Stimulated activated effector memory CD8-positive, alpha-beta T cell treated with anti-CD3 and anti-CD28 coated beads, Interleukin-12 subunit alpha, Interleukin-12 subunit beta, amount 100 ng/mL, for 72 hours (primary cell): ENCODE measurements at regions not wholly inside any gene's neighbourhood (a gene's known extent, or its start where the extent isn't known, plus 50 kb on each side); places are given as distances from the start of the nearest gene placed in this dataset.

Experiments used
- ATAC-seq: fragments of 150-1000 bp; cut with Tn5 transposase; 2 replicates; pipeline ENCODE4 v1.10.0; 2021
- DNase-seq, 2 donors: peaks; one replicate each; pipeline ENCODE4 v3.0.0; 2021 to 2022; ENCODE audit warnings: low spot score in 2 of 2
- H3K27ac Mint-ChIP-seq: one replicate; pipeline ENCODE4 v1.8.0; 2022; ENCODE audit warnings: mild to moderate bottlenecking, mixed read lengths
- H3K36me3 Mint-ChIP-seq: one replicate; pipeline ENCODE4 v1.8.0; 2022; ENCODE audit warnings: mild to moderate bottlenecking, mixed read lengths
- H3K4me1 Mint-ChIP-seq: one replicate; pipeline ENCODE4 v1.8.0; 2022; ENCODE audit warnings: mixed read lengths
- H3K4me3 Mint-ChIP-seq: one replicate; pipeline ENCODE4 v1.8.0; 2022; ENCODE audit warnings: mild to moderate bottlenecking, mixed read lengths
- H3K9me3 Mint-ChIP-seq: one replicate; pipeline ENCODE4 v1.8.0; 2022; ENCODE audit warnings: mixed read lengths

DNA sequence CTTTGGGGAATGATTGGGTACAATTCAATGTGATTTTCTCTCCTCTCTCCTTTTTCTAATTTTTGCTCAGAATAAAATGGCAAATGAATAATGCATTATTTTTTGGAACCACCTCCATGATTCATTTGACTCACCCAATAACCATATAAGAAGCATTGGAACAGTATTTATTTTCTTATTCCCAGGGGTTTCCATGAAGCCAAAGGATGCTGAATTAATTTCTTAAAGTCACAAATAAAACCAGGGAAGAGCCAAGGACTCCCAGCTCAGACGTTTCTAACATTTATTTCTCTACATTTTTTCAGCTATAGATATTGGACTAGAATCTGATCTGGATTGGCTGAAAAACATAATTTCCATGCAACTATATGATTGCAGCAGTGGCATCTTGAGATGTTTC lies 735.2 kb upstream of the ANKRD30A start:
- no peaks in the 10 kb centered on the region for H3K36me3 Mint-ChIP-seq
- H3K9me3 Mint-ChIP-seq, result peaks cover 8% of the 10 kb centered on the region
- DNase-seq (no peak), ATAC-seq (no peak)
- no peak overlapping the region for H3K27ac Mint-ChIP-seq
- H3K4me3 Mint-ChIP-seq, result no peak overlapping the region
- H3K4me1 Mint-ChIP-seq, result no peaks in the 10 kb centered on the region

- Mint-ChIP-seq H3K4me1 (no peaks in the 10 kb centered on the region), H3K27ac (no peak overlapping the region)
- DNase-seq, result no peak
Measured at GRCh38 chr10:36388166-36388565, 737.2 kb upstream of the ANKRD30A start.

DNA sequence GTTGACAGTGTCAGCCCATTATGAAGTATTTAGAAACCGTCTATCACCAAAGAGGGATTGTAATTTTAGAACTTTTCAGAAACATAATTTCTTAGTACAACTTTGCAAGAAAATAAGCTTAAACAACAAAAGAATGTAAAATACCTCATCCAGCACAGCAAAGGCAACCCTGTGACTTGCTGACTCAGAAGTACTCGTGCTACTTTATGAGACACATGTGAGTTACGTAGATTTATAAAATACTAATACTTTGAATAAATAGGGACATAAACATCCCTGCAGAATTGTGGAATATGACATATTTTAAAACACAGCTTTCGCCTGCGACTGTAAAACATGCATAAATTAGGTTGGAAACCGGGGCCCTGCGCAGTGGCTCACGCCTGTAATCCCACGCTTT lies 739.7 kb upstream of the ANKRD30A start:
- no peak overlapping the region for H3K27ac Mint-ChIP-seq
- peaks cover 6% of the 10 kb centered on the region for H3K9me3 Mint-ChIP-seq
- ATAC-seq (no peak), DNase-seq (no peak)
- H3K4me3 Mint-ChIP-seq, result no peak overlapping the region
- H3K36me3 Mint-ChIP-seq, result no peaks in the 10 kb centered on the region
- H3K4me1 Mint-ChIP-seq, result no peaks in the 10 kb centered on the region

More at GRCh38 chr10:36388166-36388565, 737.2 kb upstream of the ANKRD30A start:
- H3K9me3 Mint-ChIP-seq, result peaks cover 6% of the 10 kb centered on the region
- no peak for ATAC-seq
- no peaks in the 10 kb centered on the region for H3K36me3 Mint-ChIP-seq
- no peak overlapping the region for H3K4me3 Mint-ChIP-seq

GRCh38 chr10:36383349-36383748 lies 741.3 kb upstream of the FZD8 start:
- Mint-ChIP-seq H3K4me1 (no peaks in the 10 kb centered on the region), H3K36me3 (no peaks in the 10 kb centered on the region), H3K27ac (no peak overlapping the region), H3K9me3 (peaks cover 2% of the 10 kb centered on the region), H3K4me3 (no peak overlapping the region)
- ATAC-seq, result no peak
- DNase-seq, result no peak

DNA sequence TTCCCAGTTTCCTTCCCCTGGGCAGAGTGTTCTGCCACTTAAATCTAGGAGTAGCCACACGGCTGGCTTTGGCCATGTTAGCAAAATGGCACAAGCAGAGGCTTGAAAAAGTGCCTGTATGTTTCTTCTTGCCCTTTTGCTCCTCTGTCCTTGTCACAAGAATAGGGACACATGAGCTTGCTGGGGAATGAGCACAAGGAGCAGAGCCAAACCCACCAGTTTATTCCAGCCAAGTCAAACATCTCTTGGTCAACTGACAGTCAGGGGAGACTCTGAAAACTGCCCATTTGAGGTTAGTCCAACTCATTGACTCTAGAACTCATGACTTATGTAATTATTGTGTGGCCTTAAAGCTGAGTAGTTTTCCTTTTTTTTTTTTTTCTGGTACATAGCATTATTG lies 739.7 kb upstream of the FZD8 start:
- ATAC-seq, result no peak
- Mint-ChIP-seq H3K4me3 (no peak overlapping the region), H3K27ac (no peak overlapping the region), H3K36me3 (no peaks in the 10 kb centered on the region), H3K9me3 (peaks cover 5% of the 10 kb centered on the region), H3K4me1 (no peaks in the 10 kb centered on the region)
- DNase-seq, result no peak

DNA sequence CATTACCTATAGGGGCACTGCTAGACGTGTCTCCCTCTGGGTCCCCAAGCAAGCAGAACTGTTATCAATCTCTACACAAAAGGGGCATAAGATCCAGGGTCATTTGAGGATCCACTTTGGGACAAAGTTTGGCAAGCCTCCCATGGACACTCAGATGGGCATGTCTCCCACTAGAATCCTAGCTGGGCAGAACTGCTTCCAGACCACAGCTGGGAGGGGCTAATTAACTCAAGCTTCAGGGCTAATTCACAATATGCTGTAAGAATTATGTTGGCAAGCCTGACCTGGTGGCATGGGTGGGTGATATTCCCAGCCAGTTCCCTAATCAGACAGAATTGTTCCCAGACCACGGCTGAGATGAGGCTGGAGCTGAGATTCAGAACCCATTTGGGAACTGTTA lies 738.4 kb upstream of the FZD8 start:
- ATAC-seq (no peak), DNase-seq (no peak)
- no peaks in the 10 kb centered on the region for H3K36me3 Mint-ChIP-seq
- H3K4me3 Mint-ChIP-seq, result no peak overlapping the region
- H3K27ac Mint-ChIP-seq, result no peak overlapping the region
- H3K9me3 Mint-ChIP-seq, result peaks cover 5% of the 10 kb centered on the region
- H3K4me1 Mint-ChIP-seq, result no peaks in the 10 kb centered on the region

DNA sequence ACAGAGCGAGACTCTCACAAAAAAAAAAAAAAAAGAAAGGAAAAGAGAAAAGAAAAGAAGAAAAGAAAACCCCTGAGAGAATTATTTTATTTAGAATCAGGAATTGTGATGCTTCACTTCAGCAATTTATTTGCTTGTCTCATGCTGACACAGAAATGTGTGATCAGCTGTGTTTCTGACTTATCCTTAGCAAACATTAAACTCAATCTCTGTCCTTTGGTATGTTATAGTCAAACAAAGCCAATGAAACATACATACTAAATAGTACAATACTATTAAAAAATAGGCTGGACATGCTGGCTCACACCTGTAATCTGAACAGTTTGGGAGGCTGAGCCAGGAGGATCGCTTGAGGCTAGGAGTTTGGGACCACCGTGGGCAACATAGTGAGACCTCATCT lies 733.0 kb upstream of the FZD8 start:
- ATAC-seq (no peak), DNase-seq (no peak)
- Mint-ChIP-seq H3K9me3 (peaks cover 6% of the 10 kb centered on the region), H3K36me3 (no peaks in the 10 kb centered on the region), H3K27ac (no peak overlapping the region), H3K4me3 (no peak overlapping the region), H3K4me1 (no peaks in the 10 kb centered on the region)

- ATAC-seq (no peak), DNase-seq (no peak)
- peaks cover 10% of the 10 kb centered on the region for H3K9me3 Mint-ChIP-seq
- H3K27ac Mint-ChIP-seq, result no peak overlapping the region
- H3K4me3 Mint-ChIP-seq, result no peak overlapping the region
- no peaks in the 10 kb centered on the region for H3K4me1 Mint-ChIP-seq
- no peaks in the 10 kb centered on the region for H3K36me3 Mint-ChIP-seq
Measured at GRCh38 chr10:36373424-36374096, 731.5 kb upstream of the FZD8 start.

- H3K9me3 Mint-ChIP-seq, result peaks cover 11% of the 10 kb centered on the region
- H3K4me3 Mint-ChIP-seq, result no peak overlapping the region
- ATAC-seq, result no peak
- no peaks in the 10 kb centered on the region for H3K4me1 Mint-ChIP-seq
- no peak for DNase-seq
- H3K27ac Mint-ChIP-seq, result no peak overlapping the region
- no peaks in the 10 kb centered on the region for H3K36me3 Mint-ChIP-seq
Measured at GRCh38 chr10:36367362-36367761, 725.3 kb upstream of the FZD8 start.

DNA sequence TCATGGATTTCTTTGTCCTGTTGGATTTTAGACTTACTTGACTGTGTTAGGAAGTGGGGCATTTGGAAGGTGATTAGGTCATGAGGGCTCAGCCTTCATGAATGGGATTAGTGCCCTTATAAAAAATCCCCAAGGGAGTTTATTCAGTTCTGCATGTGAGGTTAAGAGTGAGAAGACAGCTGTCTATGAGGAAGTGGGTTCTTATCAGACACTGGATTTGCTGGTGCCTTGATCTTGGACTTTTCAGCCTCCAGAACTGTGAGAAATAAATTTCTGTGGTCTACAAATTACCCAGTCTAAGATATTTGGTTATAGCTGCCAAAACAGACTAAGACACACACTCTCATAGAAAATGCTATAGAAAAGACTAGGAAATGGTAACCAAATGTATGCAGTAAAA lies 724.7 kb upstream of the FZD8 start:
- ATAC-seq (no peak), DNase-seq (no peak)
- H3K4me3 Mint-ChIP-seq, result no peak overlapping the region
- no peaks in the 10 kb centered on the region for H3K4me1 Mint-ChIP-seq
- peaks cover 9% of the 10 kb centered on the region for H3K9me3 Mint-ChIP-seq
- H3K27ac Mint-ChIP-seq, result no peak overlapping the region
- H3K36me3 Mint-ChIP-seq, result no peaks in the 10 kb centered on the region

GRCh38 chr10:36366065-36366464 lies 724.0 kb upstream of the FZD8 start:
- Mint-ChIP-seq H3K4me1 (no peaks in the 10 kb centered on the region), H3K4me3 (no peak overlapping the region), H3K27ac (no peak overlapping the region), H3K36me3 (no peaks in the 10 kb centered on the region), H3K9me3 (peaks cover 9% of the 10 kb centered on the region)
- ATAC-seq, result no peak
- DNase-seq, result no peak

DNA sequence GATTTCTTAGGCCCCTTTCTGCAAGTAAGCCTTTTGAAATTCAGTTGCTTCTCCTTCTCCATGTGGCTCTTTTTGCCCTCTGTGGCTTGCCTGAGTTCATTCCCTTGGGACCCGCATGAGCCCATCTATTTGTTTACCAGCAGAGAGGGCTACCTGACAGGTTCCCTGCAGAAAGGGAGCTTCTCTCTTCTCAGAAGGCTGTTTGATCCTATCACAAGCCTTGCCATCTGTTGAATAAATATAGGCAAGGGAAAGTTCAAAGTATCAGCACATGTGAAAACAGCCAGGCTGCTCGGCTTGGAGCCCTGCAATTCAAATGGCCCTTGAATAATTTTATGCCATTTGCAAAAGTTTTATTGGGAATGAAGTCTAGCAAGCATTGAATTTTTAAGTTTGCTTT lies 720.2 kb upstream of the FZD8 start:
- DNase-seq, result no peak

DNA sequence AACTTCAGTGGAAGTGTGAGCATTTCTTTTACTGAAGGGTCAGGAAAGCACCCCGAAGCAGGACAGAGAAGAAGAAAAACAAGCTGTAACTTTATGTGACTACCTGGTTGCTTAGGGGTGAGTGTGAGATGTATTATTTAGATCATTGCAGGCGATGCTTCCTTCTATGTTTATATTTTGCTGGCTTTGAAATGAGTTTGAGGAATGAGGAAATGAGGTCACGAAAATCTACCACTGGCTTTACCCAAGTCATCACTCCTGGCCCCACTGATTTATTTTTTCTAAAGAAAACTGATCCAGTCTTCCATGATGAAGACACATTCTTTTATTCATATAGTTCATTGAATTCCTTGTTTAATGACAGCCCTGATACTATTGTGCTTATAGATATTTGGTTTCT lies 716.6 kb upstream of the FZD8 start:
- H3K27ac Mint-ChIP-seq, result no peak overlapping the region
- DNase-seq (no peak), ATAC-seq (no peak)
- H3K4me3 Mint-ChIP-seq, result no peak overlapping the region
- H3K9me3 Mint-ChIP-seq, result peaks cover 2% of the 10 kb centered on the region
- no peaks in the 10 kb centered on the region for H3K36me3 Mint-ChIP-seq
- no peaks in the 10 kb centered on the region for H3K4me1 Mint-ChIP-seq

More for the DNA sequence above, 720.2 kb upstream of the FZD8 start:
- no peak overlapping the region for H3K4me3 Mint-ChIP-seq
- H3K4me1 Mint-ChIP-seq, result no peaks in the 10 kb centered on the region
- no peaks in the 10 kb centered on the region for H3K36me3 Mint-ChIP-seq
- no peak for ATAC-seq
- H3K27ac Mint-ChIP-seq, result no peak overlapping the region
- H3K9me3 Mint-ChIP-seq, result peaks cover 8% of the 10 kb centered on the region

GRCh38 chr10:36354633-36355032 lies 712.5 kb upstream of the FZD8 start:
- Mint-ChIP-seq H3K27ac (no peak overlapping the region), H3K4me1 (no peaks in the 10 kb centered on the region), H3K36me3 (no peaks in the 10 kb centered on the region), H3K9me3 (peaks cover 19% of the 10 kb centered on the region), H3K4me3 (no peak overlapping the region)
- no peak for DNase-seq
- no peak for ATAC-seq

DNA sequence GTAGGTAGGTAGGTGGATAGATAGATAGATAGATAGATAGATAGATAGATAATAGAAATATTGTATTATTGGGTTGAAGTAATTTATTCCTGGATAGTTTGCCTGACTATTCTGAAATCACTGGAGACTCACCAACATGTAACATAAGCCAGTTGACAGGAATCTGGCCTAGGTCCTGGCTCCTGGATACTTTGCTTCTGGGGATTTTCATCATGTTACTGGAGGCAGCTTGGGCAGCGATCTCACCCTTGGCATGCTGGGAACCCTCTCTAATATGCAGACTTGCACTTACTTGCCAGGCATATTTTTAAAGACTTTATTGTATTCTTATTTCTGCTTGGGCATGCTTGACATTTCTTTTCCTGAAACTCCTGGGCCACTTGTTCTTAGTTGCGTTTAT lies 709.1 kb upstream of the FZD8 start:
- no peak for ATAC-seq
- H3K4me1 Mint-ChIP-seq, result no peaks in the 10 kb centered on the region

DNA sequence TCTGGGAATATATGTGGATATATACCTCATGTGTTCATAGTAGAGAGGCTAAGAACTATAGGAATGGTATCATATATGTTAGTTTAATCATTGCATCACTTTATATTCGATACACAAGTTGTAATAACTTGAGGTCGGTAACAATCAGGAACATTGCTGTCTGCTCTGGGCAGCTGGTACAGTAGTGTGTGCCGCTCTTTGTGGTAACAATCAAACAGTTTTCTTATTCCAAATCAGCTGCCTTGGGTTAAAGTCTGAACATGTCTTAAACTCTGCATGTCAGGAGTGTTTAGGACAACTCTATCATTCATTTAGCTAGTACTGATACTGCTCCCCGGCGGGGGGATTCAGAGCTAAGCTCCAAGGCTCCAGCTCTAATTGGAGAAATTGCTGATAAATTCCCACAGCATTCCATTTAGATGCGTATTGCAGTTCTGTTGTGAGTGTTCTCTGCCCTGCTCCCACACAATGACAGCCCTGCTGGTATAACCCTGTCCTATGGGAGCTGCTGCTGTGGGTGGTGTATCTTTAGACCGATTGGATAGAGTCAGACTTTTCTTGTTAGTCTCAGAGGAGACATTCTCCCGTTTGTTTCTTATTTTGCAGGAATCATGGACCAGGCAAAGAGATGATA lies 707.5 kb upstream of the FZD8 start:
- DNase-seq (no peak), ATAC-seq (no peak)
- Mint-ChIP-seq H3K4me1 (no peaks in the 10 kb centered on the region), H3K27ac (no peak overlapping the region), H3K9me3 (peaks cover 25% of the 10 kb centered on the region), H3K4me3 (no peak overlapping the region), H3K36me3 (no peaks in the 10 kb centered on the region)

More for the DNA sequence above, 709.1 kb upstream of the FZD8 start:
- peaks cover 25% of the 10 kb centered on the region for H3K9me3 Mint-ChIP-seq
- no peak overlapping the region for H3K27ac Mint-ChIP-seq
- no peak overlapping the region for H3K4me3 Mint-ChIP-seq
- no peak for DNase-seq
- H3K36me3 Mint-ChIP-seq, result no peaks in the 10 kb centered on the region
